GM18507 (cell line): ENCODE measurements at regions not wholly inside any gene's neighbourhood (a gene's known extent, or its start where the extent isn't known, plus 50 kb on each side); places are given as distances from the start of the nearest gene placed in this dataset.
"Not testable (repeated sequence)": the region's sequence is repeated elsewhere in the genome, so short reads cannot be mapped to it uniquely, and the experiment has no call there.

Experiments
- DNase-seq: peaks from one replicate; pipeline ENCODE4 v3.0.0; 2011; ENCODE audit warnings: low read depth; ENCODE audit not compliant: insufficient read length; ENCODE audit errors: extremely low spot score
- FAIRE-seq: peaks from 2 replicates; lab custom pipeline; 2011; peaks lifted over from hg19 to GRCh38; lab: Jason Lieb, UNC

DNA sequence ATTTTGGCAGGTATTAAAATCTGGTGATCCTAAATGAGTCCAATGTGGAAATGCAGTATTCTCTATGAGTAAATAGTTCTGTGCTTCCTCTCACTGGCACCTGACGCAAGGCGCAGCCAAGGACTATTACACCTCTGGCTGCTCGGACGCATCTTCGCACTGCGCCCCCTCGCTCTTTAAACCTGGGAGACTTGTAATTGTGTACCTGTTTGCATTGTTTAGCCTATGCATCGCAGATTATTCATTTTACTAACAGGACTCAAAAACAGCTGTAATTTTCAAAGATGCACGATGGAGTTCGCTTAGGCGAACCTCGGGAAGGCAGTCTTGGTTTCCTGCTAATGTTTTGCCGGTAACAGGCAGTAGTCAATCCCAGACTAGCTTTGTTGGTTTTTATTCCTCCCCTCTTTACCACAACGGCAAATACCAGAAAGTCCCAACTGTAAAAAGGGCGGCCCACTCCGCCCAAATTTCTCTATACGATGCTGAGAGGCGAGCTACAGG, 113.2 kb downstream of the KCNRG start:
- DNase-seq (no peak), FAIRE-seq (no peak)

DNA sequence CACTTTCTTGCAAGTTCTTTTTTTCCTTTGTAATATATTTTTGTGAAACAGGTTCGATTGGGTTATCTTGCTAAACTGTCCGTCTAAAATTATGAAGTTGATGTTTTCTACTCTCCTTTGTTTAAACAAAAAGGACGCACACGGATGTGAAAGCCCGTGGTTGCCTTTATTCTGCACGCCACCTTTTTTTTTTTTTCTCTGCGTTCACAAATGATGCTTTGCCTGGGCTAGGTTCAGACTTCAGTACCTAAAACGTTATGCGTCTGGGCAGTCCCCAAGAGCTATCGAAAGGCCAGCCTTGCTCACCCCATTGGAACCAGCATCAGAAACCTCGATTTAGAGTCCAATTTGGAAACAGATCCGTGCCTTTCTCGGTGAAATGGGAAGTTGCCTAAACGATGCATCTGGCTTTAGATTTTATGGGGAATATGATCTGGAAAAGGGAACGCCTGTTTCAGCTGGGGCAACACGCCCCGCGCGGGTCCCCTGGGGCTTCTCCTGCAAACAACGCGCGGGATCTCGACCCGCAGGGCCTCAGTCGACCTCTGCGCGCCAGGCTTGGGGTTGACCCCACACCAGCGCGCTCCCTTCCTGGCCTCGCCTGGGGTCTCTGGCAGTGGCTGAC, 113.9 kb downstream of the KCNRG start:
- FAIRE-seq: peak; percentile 46
- no peak for DNase-seq

DNA sequence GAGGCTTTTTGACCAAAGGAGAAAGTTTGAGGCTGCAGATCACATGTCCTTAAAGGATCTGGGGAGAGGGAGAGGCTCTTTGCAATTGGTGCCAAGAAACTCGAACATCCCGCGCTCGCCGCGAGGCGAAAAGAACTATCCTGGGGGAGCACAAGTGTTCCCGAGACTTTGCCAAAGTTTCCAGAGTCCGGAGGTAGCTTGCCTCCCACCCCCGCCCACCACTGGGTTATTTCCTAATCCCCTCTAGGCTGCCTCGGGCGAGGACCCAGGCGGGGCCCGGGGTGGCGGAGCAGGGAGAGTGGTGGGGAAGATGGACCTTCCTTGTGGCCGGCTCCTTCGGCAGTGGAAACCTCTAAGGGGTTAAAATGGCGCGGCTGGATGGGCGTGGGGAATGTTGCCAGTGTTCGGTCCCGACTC, 114.5 kb downstream of the KCNRG start:
- FAIRE-seq: no peak
- no peak for DNase-seq

DNA sequence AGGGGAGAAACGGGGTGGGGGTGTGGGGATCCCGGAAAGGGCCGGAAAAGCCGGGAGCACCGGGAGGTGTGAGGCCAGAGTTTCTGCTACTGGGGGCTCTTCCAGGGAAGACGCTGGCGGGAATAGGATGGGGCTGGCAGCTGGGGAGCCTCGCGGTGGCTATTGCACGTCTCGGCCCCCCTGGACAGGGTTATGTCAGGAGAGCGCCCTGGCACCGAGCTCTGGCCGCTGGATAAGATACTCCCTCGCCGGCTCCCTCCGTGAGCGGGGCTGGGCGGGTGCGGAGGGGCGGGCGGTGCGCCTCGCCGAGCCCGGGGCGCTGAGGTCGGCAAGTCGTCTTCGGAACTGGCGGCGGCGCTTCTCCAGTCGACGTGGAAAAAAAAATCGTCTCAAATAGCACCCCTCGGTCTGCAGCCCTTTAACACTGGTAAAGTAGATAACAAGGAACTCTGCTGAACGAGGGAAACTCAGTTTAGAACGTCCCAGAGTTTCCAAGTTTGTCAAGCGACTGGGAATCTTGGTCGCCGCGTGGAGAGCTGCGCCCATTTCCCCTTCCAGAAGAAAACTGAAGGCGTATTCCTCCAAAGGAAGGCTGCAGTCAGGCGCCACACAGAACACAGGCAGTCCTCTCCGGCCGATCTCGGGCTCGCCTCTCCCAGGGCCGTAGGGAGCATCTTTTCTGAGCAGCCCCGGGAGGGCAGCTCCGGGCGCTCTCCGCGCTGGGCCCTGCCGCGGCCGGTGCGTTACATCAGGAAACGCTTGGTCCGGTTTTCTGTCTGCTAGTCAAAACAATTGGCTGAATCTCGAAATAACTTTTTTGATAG, 115.1 kb downstream of the KCNRG start:
- DNase-seq (no peak), FAIRE-seq (no peak)

DNA sequence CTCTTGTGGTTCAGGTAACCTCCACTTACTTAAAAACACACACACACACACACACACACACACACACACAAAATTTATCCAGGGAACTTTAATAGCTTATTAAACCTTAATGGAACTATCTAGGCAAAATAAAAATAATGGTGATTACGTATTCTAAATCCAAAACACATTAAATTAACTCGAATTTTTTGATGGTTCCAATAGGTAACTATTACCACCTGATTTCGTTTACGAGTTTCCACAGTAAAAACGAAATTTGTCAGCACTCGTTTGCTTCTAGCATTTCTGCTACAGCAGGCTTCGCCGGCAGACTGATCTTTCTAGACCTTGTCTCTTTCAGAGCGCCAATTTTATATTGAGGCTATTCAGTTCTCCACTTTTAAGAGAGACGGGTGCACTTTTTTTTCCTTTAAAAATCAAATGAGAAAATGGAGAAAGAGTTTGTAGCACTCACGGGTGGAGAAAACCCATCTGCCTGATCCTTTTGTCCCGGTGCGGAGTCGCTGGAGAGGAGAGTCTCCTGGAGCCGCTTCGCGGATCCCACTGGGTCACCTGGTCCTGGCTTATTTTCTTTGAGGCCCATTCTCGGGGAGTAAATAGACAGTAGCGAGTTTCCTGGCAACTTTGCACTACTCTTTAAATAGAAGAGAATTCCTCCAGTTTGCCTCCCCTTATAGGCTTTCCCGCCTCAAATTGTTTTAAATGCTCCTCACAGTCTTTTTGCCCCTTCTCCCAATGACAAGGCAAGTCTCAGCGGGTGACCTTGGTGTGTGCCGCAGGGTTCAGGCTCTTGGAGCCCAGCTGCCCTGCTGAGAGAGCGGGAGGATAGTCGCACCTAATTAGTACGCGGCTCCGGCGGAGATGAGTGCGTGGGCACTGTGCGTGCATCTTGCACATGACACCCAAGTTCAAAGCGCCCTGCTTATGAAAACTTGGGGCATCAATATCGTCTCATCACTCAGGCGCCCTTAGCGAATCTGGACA, 117.0 kb downstream of the KCNRG start:
- DNase-seq (no peak), FAIRE-seq (no peak)

DNA sequence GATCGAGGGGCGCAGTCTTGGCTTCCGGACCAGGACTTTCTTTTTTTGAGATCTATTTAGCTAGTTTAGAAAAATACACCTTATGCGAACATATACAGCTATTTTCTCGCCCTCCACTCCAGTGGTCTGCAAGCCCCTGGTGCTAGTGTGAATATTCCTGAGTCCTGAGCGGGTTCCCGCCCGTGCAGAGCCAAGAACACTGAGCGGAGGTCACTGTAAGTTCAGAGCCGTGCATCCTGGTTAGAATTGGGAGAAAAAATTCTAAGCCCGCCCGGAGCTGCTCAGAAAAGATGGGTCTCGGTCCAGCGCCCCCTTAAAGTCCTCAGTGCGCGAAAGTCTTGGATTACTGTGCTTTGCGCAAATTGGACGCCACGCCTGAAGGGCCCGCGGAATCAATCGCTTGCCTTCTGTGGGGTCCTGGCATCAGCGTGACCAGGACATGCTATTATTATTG, 117.7 kb downstream of the KCNRG start:
- DNase-seq (no peak), FAIRE-seq (no peak)

DNA sequence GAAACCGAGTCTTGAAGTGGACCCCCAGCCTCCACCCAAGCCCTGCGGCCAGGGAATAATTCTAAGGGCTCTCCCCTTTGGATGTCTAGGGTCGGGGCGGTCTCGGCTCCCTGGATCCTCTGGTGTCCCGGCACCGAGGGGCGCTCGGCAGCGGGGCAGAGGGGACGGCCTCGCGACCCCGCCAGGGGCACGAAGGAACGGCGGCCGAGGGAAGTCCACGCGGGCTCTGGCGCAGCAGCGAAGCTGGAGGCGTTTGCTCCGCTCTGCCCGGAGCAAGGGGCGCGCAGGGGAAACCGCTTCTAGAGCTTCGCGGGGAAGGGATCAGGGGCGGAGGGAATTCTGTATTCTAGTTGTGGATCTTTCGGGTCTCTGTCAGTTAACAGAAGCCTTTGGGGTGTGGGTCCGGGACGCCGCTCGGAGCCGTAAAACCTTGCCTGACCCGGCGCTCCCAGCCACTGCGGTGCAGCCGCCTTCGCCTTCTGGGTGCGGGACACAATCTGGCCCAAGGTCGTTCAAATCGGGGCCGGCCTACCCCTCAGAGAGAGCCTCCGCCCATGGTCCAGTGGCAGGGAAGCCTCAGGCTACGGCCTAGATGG, 118.2 kb downstream of the KCNRG start:
- no peak for FAIRE-seq

DNA sequence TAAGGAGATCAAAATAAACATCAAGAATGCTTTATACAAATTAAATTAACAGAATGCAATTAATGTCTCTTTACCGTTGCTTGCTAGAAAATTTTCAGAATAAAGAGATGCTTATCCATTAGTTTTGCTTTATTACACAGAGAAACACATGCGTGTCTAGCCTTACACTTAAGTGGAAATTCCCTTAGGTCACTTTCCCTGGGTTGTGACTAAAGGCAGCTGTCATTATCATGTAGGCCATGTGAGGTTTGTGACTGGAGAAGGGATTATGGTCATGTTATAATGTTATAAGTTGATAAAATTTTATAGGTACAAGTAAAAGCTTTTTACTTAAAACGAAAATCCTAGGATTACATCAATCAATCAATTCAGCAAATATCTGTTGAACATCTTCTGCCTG, 121.0 kb downstream of the KCNRG start:
- DNase-seq (no peak), FAIRE-seq (no peak)

More for the DNA sequence above, 118.2 kb downstream of the KCNRG start:
- no peak for DNase-seq

DNA sequence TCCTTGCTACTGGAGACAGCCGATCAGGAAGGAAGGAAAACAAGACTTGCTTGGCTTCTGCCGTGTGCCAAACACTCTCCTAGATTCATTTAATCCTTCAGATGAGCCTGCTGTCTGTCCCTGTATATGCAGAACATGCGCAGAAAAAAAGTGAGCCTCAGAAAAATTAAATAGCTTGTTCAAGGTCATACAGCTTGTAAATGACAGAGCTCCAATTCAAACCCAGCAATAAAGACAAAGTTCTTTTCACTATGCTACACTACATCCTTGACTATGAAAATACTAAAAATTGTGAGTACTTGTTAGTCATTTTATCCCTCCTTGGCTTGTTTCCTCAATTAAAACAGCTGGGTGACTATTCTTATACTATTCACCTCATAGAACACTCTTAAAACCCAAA, 121.4 kb downstream of the KCNRG start:
- no peak for FAIRE-seq
- DNase-seq: no peak

DNA sequence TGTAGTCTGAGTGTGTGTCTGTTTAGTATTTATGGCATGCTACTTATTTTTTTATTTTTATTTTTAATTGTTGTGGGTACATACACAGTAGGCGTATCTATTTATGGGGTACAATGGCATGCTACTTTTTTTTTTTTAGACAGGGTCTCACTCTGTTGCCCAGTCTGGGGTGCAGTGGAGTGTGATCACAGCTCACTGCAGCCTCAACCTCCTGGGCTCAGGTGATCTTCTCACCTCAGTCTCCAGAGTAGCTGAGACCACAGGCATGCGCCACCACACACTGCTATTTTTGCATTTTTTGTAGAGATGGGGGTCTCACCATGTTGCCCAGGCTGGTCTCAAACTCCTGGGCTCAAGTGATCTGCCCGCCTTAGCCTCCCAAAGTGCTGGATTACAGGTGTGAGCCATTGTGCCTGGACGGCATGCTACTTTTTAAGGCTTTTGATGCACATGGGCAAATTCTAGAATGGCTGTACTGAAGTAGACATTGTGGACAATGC, 124.2 kb downstream of the KCNRG start:
- not testable (repeated sequence) for DNase-seq, FAIRE-seq

DNA sequence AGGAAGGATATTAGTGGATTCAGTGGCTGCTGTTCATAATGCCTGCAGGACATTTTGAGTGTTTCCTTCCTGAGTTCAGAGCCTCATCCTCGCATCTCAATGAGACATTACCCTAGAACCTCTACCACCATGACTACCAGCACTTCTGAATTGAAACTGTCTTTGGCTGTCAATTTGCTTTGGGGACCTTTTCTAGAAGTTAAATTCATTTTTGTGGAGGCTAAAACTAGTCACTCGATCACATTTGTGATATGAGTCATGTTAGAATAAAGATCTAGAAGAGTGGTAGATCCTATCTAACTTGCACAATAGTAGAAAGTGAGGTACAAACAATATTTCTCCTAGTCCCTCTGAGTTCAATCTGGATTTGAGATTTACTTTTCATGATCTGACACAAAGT, 124.9 kb downstream of the KCNRG start:
- DNase-seq (no peak), FAIRE-seq (no peak)

DNA sequence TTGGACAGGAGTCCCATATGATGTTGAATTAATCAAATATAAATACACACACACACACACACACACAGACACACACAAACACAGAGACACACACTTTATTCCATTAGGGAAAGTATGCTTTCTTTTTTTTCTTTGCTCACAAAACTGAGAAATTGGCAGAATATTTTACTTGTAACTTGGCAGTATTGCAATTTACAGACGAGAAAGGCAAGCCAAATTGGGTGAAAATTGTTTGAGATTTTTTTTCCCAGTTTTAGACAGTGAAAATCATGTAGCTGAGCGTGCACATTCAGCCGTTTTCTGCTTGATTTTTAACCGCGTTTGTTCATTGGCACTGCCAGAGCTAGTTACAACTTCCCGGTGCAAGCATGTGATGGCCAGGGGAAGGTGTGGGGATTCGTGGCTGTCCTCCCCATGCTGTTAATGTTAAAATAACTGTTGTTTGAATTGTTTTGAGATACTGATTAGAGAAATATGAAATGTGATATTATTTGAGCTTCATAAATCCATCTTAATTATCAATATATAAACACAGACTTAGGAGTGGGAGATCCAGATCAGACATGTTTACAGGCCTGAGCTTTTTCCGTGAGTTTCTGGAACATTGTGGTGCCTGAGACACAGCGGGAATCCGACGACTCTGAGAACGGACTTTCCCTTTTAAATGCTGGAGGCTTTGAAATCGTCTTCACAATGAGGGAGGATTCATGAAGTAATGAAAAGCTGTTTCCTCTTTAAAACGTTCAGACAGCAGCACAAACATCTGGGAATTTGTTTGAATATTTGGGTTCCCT, 125.5 kb downstream of the KCNRG start:
- FAIRE-seq: no peak
- DNase-seq: no peak

DNA sequence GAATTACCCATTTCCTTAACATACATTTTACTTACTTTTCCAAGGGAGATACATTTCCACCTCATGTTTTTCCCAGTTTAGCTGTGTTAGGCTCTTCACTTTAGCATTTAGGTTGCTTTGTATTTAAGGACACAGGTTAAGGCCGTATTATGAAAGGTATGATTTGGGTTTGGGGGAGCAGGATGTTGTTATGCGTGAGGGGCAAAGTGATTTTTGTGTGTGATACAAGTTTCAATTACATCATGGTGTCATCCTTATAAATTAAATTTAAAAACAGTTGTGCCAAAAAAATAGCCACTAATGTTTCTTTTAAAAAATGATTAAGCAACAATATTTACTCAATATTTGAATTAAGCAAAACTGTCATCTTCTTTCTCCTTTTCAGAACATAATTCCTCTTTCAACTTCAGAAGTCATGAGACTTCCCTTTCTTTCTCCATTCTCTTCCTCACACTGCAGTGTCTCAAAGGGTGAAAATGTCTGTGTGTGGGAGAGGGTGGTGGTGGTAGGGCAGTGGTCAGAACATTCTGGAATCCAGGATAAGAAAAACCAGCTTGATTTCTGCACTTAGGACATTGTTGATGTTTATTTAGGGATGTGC, 126.2 kb downstream of the KCNRG start:
- FAIRE-seq (no peak), DNase-seq (no peak)

DNA sequence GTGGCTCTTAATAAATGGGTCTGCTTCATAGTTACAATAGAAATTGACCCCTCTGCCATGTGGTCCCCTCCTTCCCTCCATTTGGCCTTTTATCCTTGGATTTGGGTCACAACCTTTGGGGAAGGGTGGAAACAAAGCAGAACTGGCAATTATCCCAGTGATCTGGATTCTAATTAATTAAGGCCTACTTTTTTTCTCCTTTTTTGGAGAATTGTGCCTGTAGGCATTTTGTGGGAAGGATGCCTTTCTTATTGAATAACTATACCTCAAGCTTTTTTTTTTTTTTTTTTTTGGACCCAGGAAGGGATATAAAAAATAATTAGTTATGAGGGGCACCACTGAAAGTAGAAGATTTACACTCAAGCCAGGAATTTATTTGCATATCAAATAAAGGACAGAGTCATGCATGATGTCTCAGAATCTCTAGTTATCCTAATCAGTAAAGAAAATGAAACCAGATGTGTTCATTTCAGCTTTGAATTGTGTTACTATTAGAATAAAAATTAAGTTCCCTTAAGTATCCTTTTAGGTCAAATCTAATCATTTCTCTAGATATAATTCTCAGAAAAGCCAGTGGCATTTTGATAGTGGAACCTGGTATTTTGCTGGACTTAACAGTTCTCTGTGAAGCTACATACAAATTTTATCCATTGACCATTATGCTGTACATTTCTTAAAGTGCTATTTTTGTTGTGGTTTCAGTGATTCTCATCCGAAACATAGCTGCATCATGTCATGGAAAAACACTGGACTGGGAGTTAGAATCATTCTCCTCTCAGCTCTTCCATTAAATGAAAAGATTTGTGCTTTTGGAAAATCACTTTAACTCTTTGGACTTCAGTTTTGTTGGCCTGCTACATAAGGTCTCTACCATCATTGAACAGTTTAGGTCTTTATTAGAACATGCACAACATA, 129.3 kb downstream of the KCNRG start:
- no peak for DNase-seq

DNA sequence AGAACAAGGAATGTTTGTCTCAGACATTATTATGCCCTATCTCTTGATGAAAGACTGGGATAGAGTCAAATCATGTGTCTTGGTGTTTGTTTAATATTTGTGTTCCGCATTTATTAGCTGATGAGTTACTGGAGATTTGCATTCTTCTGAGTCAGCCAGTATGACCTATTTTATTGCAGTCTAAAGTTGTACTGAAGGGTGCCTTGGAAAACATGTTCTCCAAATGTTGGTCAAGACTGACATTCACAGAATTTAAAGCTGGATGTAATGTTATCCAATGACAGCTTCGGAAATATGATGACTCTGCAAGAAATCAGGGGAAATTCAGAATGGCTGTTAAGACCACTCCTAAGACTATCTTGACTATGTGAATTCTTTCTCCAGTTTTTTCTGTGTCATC, 134.0 kb downstream of the KCNRG start:
- DNase-seq (no peak), FAIRE-seq (no peak)

More for the DNA sequence above, 129.3 kb downstream of the KCNRG start:
- FAIRE-seq: no peak

DNA sequence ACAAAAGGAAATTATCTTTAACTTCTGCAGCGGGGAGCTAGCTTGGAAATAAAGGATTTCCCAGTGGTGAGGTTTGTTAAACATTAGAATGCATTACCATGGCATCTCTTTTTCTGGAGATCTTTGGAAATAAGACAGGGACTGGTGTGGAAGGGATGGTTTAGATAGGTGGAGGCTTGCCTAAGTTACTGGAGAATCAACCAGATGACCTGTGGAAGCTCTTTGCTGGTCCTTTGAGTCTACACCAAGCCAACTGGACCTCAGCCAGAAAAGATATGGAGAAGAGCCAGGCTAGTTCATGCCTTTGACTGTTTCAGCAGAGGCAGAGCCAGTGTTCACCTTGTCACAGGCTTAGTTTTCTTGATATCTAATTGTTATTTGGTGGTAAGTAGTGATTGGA, 134.7 kb downstream of the KCNRG start:
- no peak for FAIRE-seq
- DNase-seq: no peak

DNA sequence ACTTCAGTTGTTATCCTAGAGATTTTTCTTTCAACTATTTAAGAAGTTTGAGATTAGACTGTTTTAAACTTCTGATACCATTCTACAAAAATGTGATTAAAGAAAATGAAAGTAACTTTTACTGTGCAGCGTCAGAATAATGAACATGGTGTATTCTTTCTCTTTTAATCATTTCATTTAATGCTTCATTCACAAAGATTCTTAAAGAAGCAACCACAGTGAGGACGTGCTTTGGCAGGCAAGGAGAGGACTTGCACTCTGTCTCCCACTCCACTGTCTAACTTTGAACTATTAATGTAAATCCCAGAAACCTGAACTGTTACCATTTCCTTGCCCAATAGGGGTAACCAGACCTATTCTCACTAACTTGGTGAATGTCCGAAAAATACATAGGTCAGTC, 137.0 kb downstream of the KCNRG start:
- FAIRE-seq (peak; percentile 18), DNase-seq (no peak)
